HL-60 (cell line): ENCODE measurements at regions not wholly inside any gene's neighbourhood (a gene's known extent, or its start where the extent isn't known, plus 50 kb on each side); places are given as distances from the start of the nearest gene placed in this dataset.

Source experiments
- DNase-seq, 2 experiments: peaks; one replicate each; pipeline ENCODE4 v3.0.0-alpha.2; 2010 to 2020; ENCODE audit warnings: low read depth in 1 of 2, low spot score in 1 of 2
- H3K27ac ChIP-seq: fragments of 250-450 bp; sonication (Bioruptor Pico); replicated peaks from 2 replicates; pipeline ENCODE4 v1.5.1; 2020; ENCODE audit warnings: mild to moderate bottlenecking, moderate library complexity
- H3K27me3 ChIP-seq: fragments of 250-450 bp; sonication (Bioruptor Pico); 2 replicates; pipeline ENCODE4 v1.5.1; 2021; ENCODE audit warnings: mild to moderate bottlenecking, moderate library complexity; ENCODE audit not compliant: insufficient read depth, poor library complexity, severe bottlenecking
- H3K4me3 ChIP-seq: replicated peaks from 2 replicates; pipeline ENCODE4 v1.5.1; 2011; ENCODE audit warnings: mild to moderate bottlenecking, control low read depth, low read length; ENCODE audit not compliant: insufficient read depth
- GABPA ChIP-seq: IDR thresholded peaks from 2 replicates; pipeline ENCODE4 v1.6.1; 2012; ENCODE audit warnings: low read depth
- POLR2AphosphoS5 ChIP-seq: IDR thresholded peaks from 2 replicates; pipeline ENCODE4 v1.6.1; 2012; ENCODE audit warnings: low read depth
- REST ChIP-seq: IDR thresholded peaks from 2 replicates; pipeline ENCODE4 v1.6.1; 2012; ENCODE audit warnings: low read depth; ENCODE audit not compliant: insufficient replicate concordance
- SPI1 ChIP-seq: IDR thresholded peaks from 2 replicates; pipeline ENCODE4 v1.6.1; 2012; ENCODE audit warnings: low read depth, mild to moderate bottlenecking, borderline replicate concordance
- TF ChIP-seq, protein P1 (sequence below): IDR thresholded peaks from one replicate; pipeline ENCODE4 v1.5.1; 2011; ENCODE audit warnings: low read length, control low read depth, inconsistent platforms; ENCODE audit not compliant: insufficient read depth

- no peak for DNase-seq
- no peaks in the 10 kb centered on the region for H3K27me3 ChIP-seq
- no peak overlapping the region for H3K27ac ChIP-seq
- TF ChIP-seq, protein P1, sequence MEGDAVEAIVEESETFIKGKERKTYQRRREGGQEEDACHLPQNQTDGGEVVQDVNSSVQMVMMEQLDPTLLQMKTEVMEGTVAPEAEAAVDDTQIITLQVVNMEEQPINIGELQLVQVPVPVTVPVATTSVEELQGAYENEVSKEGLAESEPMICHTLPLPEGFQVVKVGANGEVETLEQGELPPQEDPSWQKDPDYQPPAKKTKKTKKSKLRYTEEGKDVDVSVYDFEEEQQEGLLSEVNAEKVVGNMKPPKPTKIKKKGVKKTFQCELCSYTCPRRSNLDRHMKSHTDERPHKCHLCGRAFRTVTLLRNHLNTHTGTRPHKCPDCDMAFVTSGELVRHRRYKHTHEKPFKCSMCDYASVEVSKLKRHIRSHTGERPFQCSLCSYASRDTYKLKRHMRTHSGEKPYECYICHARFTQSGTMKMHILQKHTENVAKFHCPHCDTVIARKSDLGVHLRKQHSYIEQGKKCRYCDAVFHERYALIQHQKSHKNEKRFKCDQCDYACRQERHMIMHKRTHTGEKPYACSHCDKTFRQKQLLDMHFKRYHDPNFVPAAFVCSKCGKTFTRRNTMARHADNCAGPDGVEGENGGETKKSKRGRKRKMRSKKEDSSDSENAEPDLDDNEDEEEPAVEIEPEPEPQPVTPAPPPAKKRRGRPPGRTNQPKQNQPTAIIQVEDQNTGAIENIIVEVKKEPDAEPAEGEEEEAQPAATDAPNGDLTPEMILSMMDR = no peak
- no peak for TF ChIP-seq REST
- no peak for TF ChIP-seq GABPA
- TF ChIP-seq POLR2AphosphoS5 = no peak
- TF ChIP-seq SPI1 = no peak
- no peak overlapping the region for H3K4me3 ChIP-seq
These were observed 312.1 kb upstream of the ROBO1 start for GRCh38 chr3:80079886-80080285.

DNA sequence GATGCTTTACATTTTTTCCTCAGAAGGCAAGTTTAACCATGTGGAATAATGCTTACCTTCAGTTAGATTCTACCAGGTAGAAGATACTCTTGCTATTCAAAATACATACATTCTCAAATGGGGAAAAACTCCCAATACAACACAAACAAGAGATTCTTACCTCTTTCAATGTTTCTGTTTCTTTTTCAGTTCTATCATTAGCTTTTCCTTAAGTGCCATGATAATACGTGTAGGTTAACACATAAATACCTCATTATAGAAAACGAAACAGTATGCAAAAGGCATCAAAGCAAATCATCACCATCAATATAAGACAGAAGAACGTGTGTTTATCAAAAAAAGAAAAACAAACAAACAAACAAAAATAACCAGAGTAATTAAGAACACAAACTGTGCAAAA is 300.7 kb upstream of the ROBO1 start:
- TF ChIP-seq SPI1 = no peak
- TF ChIP-seq POLR2AphosphoS5 = no peak
- TF ChIP-seq, protein P1 = no peak
- no peak for TF ChIP-seq REST
- no peak for TF ChIP-seq GABPA
- Histone ChIP-seq H3K4me3 (no peak overlapping the region), H3K27me3 (no peaks in the 10 kb centered on the region), H3K27ac (no peak overlapping the region)
- no peak for DNase-seq

GRCh38 chr3:80063535-80063934 is 295.7 kb upstream of the ROBO1 start:
- H3K27ac ChIP-seq = no peak overlapping the region
- no peaks in the 10 kb centered on the region for H3K27me3 ChIP-seq
- TF ChIP-seq, protein P1 = no peak
- TF ChIP-seq REST = no peak
- TF ChIP-seq GABPA = no peak
- no peak for TF ChIP-seq SPI1
- TF ChIP-seq POLR2AphosphoS5 = no peak
- no peak for DNase-seq
- no peak overlapping the region for H3K4me3 ChIP-seq
